HG02798 (cell line): ENCODE measurements at regions not wholly inside any gene's neighbourhood (a gene's known extent, or its start where the extent isn't known, plus 50 kb on each side); places are given as distances from the start of the nearest gene placed in this dataset.
"Not testable (repeated sequence)": the region's sequence is repeated elsewhere in the genome, so short reads cannot be mapped to it uniquely, and the experiment has no call there.

Source experiments
- ATAC-seq: cut with Tn5 transposase; IDR thresholded peaks from one replicate; pipeline ENCODE4 v1.9.1; 2021; ENCODE audit warnings: mild to moderate bottlenecking; ENCODE audit not compliant: unreplicated experiment, poor library complexity

DNA sequence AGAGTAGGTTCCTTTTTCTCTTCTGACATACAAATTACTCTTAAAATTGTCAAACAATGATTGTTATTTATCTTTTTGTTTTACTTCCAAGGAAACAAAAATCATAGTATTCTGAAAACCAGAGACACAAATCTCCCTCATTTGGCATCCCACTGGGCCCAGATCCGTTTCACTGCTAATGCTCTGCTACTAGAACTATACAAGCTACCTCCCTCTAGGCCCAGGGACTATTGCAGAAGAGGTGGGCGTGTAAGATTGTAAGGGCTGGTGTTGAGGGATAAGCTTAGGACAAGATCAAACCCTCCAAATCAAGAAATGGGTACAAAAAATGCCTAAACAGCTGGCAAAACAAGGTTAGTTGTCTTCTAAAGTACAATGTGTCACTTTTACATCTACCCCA lies 928.9 kb upstream of the CDH10 start:
- no peak for ATAC-seq

DNA sequence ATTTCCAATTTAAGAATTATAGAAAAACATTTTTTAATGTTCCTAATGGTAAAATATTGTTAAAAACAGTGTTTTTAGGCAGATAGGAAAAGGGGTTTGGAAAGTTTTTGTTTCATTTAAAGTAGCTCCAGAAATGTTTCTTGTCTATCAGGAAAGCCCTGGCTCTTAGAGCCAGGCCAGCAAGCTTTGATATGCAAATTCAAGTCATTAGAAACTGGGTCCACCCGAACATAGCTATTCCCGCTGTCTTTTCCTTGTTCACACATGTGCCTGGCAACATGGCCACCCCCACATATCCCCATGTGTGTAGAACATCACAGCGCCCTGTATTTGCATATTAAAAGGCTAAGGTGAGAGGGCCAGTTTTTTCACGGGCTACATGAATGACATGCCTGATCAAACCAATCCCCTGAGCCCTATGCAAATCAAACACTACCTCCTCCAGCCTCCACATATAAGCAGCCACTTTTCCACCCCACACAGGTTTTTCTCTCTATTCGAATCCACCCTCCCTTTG lies 925.3 kb upstream of the CDH10 start:
- ATAC-seq, result no peak

DNA sequence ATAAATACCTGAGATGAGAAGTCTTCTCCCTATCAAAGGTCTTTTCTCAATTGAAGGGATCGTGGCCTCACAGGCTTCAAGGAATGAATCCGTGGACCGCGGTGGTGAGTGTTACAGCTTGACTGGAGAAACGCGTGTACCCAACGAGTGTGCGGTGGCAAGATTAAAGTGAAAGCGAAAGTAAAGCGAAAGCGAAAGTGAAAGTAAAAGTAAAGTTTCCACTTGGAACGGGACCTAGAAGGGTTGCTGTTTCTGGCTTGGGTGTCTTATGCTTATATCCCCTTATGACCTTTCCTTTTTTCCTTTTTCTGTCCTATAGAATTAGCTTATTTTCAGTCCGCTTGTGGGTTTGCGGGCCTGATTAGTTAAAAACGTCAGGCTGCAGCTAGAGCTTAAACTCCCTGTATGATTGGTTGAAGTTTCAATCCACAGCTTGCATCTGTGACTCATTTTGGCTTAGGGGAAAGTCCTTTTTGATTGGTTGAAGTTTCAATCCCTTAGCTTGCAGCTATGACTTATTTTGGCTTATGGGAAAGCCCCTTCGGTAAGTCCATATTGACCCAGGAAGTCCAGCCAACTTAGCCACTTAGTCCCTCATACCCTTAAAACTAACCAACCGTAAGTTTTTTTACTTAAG lies 924.3 kb upstream of the CDH10 start:
- ATAC-seq, result no peak

DNA sequence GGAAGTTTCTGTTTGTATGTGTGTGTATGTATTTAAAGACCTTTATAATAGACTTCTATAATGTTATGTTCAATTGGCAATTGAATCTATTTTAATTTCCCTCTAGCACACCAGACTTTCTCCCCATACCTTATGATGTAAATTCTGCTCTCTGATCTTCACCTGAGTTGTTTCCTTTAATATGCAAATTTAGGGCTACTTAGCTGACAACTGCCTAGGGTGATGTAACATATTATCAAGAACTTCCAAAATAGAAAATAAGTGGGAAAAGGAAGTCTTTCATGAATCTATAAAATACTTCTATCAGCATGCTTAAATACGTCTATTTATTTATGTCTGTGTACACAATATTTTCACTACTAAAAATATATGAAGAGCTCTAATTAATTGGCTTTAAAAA lies 923.5 kb upstream of the CDH10 start:
- no peak for ATAC-seq

DNA sequence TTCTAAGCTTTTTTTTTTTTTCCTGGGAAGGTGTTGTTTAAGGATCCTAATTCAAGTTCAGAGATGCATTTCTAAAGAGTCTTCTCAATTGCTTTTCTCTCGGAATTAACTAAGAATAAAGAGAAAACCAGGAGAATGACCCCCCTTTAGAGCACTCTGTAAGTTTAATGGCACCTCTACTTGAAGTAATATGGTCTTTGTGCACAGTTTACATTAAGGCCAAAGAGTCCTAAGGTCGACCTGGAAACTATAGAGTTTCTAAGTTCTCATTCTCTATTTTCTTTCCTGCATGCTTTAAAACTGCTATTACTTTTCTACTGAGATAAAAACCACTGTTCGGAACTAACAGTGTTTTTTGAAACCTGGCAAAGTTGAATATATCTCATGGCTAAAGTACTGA lies 923.1 kb upstream of the CDH10 start:
- no peak for ATAC-seq

DNA sequence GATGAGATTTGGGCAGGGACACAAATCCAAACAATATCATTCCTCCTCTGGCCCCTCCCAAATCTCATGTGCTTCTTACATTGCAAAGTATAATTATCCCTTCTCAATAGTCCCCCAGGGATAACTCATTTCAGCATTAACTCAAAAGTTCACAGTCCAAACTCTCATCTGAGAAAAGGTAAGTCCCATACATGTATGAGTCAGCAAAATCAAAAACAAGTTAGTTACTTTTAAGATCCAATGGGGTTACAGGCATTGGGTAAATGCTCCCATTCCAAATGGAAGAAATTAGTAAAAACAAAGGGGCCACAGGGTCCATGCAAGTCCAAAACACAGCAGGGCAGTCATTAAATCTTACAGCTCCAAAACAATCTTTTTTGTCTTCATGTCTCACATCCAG lies 917.9 kb upstream of the CDH10 start:
- ATAC-seq, result no peak

DNA sequence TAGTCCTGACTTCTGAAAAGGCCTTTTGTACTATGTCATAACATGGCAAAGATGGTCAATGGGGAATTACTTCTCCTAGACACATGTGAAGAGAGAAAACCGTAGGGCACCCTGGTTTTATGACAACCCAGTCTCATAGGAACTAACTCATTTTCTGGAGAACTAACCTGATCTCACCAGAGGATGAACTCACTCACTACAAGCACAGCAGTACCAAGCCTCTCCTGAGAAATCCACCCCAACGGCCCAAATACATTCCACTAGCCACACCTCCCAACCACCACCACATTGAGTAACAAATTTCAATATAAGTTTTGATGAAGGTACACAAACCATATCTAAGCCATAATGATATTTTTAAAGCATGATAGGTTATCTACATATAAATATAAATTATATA lies 909.3 kb upstream of the CDH10 start:
- no peak for ATAC-seq

DNA sequence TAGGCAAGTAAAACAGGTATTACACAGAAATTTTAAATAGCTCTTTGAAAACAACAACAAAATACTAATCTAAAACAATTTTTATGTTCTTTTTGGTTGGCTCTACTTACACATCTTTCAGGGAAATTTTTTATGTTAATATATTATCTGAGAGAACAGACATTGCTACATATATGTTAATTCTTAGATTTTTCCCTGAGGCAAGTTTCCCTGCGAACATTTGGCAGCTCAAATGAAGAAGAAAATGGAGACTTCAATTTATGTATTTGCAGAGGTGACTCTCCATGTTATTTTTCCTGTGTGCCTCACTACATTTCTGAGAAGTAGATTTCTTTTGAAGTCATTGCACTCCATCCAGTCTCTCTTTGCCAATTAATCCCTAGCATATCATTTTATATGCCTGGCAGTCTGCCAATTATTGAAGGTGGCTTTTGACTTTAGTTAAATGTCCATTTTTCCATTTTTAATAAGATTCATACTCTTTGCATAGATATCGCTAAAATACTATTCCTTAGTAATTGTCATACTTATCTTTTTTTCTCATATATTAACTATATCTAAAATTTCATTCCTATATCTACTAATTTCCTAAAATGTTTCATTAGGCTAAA lies 908.2 kb upstream of the CDH10 start:
- ATAC-seq, result no peak

DNA sequence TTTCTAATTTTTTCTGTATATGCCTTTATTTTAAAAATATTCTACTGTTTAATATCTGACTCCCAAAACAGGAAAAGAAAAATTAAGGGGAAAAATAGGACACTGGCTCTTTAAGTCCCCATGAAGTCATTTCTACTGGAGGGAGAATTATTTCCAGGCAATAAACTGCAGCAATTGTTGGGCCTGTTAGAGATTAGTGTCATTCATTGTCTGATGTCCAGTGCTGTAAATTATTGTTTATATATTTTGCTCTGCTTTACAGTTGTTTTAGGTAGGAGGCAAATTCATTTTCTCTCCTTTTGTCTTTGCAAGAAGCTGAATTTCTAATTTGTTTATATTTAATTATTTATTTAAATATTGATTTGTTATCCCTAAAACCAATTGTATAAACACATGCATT lies 906.0 kb upstream of the CDH10 start:
- ATAC-seq, result no peak

DNA sequence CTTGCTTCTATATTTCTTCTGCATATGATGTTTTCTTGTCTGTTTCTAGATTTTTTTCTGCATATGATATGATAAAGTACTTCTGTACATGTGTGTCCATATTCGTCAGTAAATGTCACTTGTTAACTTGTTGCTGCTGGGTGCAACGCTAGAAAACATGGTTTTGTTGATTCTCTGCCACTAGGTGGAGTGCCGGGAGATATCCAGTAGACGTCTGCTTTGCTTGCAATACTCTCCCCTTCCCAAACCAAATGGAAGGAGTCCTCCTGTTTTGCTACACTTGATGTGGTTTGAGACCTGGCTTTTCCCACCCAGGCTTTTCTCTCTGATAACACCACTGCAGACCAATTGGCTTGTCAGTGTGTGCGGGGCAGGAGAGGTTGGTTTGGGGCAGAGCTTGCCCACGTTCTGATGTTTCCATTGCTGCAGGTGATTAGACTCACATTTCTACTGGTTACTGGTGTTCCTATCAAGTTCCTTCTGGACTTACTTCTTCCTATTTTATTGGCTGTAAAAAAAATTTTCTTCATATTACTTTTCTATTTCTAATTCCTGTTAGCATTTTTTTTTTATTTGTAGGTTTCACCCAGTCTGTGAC lies 900.0 kb upstream of the CDH10 start:
- peak; percentile 42 for ATAC-seq

DNA sequence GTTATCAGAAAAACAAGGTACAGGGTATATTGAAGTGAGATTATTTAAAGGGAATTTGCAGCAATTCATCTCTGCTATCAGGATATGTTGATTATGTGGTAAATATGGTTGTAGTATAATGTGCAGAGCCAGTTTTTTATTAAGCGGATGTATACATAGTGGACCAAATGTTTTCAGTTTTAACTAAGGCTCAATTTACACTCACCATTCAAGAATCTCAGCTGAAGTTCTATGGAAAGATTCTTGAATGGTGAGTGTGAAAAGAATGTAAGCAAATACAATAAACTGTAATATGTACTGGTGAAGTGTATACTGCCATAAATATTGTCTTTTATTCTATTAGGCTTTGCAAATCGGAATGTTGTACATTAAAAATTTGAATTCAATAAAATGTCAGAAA lies 895.9 kb upstream of the CDH10 start:
- ATAC-seq, result no peak

DNA sequence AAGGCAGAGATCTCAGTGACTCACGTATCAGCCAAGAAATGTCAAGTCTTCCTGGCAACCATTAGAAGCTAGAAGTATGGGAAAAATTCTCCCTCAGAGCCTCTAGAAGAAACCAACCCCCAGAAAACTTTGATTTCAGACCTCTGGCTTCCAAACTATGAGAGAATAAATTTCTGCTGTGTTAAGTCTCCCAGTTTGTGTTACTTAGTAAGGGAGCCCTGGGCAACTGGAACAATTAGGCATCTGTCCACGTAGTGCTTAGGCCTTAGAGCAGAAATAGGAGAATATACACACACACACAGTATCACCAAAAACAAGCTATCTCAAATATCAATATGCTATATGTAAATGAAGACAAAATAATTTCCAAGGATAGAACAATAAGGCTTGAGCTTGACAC lies 894.8 kb upstream of the CDH10 start:
- ATAC-seq, result no peak

DNA sequence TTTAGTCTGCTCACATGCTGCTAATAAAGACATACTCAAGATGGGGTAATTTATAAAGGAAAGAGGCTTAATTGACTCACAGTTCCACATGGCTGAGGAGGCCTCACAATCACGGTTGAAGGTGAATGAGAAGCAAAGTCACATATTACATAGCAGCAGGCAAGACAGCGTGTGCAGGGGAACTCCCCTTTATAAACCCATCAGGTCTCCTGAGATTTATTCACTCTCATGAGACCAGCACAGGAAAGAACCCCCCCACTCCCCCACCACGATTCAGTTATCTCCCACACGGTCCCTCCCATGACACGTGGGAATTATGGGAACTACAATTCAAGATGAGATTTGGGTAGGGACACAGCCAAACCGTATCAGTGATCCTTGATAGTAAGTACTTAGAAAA lies 891.7 kb upstream of the CDH10 start:
- ATAC-seq, result not testable (repeated sequence)

DNA sequence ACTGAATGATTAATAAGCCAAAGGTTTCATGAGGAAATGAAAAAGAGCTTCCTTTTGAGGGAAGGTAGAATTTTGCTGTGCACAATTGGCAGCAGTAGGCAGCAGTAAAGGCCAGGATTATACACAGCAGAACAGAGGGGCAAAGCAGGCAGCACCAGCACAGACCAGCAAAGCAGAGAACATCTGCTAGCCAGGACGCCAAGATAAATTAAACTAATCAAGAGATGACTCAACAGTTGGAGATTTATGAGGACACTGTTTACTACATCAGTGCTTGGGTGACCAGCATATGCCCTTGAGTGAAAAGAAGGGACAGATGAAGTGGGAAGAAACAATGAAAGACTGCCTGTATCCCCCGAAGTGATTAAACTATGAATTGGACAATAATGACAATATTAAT lies 871.4 kb upstream of the CDH10 start:
- ATAC-seq, result no peak

DNA sequence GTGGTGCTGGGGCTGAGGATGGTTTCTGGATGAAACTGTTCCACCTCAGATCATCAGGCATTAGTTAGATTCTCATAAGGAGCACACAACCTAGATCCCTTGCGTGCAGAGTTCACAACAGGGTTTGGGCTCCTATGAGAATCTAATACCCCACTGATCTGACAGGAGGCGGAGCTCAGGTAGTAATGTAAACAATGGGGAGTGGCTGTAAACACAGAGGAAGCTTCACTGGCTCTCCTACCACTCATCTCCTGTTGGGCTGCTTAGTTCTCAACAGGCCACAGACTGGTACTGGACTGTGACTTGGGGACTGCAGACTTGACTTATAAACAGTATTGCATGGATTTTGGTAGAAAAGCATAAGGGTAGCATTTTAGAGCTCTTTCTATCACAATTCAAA lies 870.7 kb upstream of the CDH10 start:
- ATAC-seq, result no peak

DNA sequence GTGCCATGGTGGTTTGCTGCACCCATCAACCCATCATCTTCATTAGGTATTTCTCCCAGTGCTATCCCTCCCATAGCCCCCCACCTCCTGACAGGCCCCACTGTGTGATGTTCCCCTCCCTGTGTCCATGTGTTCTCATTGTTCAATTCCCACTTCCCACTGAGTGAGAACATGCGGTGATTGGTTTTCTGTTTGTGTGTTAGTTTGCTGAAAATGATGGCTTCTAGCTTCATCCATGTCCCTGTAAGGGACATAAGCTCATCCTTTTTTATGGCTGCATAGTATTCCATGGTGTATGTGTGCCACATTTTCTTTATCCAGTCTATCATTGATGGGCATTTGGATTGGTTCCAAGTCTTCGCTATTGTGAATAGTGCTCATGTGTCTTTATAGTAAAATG lies 865.9 kb upstream of the CDH10 start:
- ATAC-seq, result not testable (repeated sequence)

DNA sequence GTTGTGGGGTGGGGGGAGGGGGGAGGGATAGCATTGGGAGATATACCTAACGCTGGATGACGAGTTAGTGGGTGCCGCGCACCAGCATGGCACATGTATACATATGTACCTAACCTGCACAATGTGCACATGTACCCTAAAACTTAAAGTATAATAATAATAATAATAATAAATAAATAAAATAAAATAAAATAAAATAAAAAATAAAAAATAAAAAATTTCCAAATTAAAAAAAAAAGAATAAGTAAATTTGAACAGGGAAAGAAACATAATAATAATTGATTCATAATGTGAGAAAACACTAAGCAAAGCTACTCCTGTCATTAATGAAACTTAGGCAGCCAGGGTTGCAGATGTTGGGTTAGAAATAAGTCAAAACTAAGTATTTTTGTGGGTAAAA lies 863.2 kb upstream of the CDH10 start:
- not testable (repeated sequence) for ATAC-seq

DNA sequence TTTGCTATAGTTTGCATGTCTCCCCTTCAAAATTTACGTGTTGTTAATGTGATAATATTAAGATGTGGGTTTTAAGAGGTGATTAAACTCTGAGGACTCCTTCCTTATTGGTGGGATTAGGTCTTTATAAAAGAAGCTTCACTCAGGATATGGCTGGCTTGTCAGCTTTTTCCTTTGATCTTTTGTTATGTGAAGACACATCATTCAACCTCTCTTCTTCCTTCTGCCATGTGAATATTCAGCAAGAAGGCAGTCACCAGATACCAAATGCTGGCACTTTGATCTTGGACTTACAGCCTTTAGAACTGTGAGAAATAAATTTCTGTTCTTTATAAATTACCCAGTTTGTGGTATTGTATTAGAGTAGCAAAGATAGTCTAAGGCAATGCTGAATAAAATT lies 855.9 kb upstream of the CDH10 start:
- no peak for ATAC-seq

DNA sequence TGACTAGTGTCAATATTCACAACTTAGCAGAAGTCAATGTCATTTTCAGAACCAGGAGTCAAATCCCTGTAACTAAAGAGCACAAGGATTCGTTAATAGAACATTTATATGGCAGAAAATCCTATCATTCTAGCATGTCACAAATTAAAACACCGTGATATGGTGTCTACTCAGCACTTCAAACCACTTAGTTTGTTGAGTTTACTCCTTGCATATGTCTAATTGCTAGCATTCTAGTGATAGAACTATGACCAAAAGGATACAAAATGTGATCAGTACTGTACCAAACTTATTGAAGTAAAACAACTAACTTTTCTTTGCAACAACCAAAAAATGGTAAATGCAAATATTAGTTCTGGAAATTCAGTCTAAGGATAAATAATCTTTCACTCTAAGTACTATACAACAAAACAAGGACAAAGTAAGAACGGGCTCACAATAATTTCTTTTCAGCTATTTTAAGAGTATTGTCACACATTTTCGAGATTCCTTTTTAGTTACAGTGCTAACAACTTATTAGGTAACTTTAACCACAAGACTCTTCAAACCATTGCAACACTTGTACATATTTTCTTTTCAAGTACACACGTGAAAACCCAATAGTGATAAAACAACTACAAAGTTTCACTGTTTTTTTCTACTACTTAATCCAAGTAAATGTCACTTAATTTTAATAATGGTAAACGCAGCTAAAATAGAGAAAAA lies 845.2 kb upstream of the CDH10 start:
- no peak for ATAC-seq

DNA sequence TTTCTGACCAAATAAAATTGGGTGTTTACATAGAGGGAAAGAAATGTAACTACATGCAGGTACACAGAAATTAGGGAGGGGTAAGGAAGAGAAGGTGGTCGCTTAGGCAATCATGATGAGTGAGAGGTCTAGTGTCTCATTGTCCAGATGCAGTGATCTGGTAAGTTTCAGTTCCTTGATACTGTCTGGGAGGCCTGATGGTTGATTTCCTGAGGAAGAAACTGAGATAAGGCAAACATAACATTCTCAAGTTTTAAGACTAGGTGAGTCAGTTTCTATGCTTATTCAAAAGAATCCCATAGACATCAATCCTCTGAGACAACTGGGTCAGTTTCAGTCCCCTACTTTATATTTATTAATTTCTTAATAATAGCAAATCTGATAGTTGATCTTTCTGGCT lies 843.3 kb upstream of the CDH10 start:
- ATAC-seq, result no peak

DNA sequence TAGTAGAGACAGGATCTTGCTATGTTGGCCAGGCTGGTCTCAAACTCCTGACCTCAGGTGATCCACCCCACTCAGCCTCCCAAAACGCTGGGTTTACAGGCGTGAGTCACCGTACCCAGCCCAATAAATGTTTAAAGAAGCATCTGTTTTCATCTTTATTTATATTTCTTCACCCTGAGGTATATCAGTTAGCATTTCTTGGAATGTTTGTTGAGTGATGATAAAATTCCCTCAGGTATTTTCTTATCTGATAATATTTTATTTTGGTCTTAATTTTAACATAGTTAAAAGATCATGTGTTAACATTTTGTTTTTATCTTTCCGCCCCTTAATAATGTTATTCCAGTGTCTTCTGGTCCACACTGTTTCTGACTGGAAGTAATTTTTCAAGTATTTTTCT lies 839.6 kb upstream of the CDH10 start:
- no peak for ATAC-seq
